CD4-positive, alpha-beta T cell treated with Interleukin-10 for 1 hour (primary cell): ENCODE measurements at regions not wholly inside any gene's neighbourhood (a gene's known extent, or its start where the extent isn't known, plus 50 kb on each side); places are given as distances from the start of the nearest gene placed in this dataset.
"Not testable (repeated sequence)": the region's sequence is repeated elsewhere in the genome, so short reads cannot be mapped to it uniquely, and the experiment has no call there.

Experiments used
- DNase-seq: peaks from one replicate; pipeline ENCODE4 v3.0.0-alpha.2; 2020

GRCh38 chr2:3899536-3900155, 196.3 kb downstream of the DCDC2C start:
- no peak for DNase-seq

GRCh38 chr2:3902131-3902530, 198.8 kb downstream of the DCDC2C start:
- DNase-seq = no peak

- no peak for DNase-seq
Observed at GRCh38 chr2:3904061-3904460, 200.7 kb downstream of the DCDC2C start.

GRCh38 chr2:3908498-3908897, 205.1 kb downstream of the DCDC2C start:
- not testable (repeated sequence) for DNase-seq

- no peak for DNase-seq
Observed at GRCh38 chr2:3911882-3912455, 208.6 kb downstream of the DCDC2C start.

- DNase-seq = no peak
Observed at GRCh38 chr2:3913166-3913565, 209.8 kb downstream of the DCDC2C start.

- no peak for DNase-seq
Observed at GRCh38 chr2:3914241-3914640, 210.9 kb downstream of the DCDC2C start.

- no peak for DNase-seq
Observed at GRCh38 chr2:3927031-3927430, 223.7 kb downstream of the DCDC2C start.

GRCh38 chr2:3929374-3929773, 226.0 kb downstream of the DCDC2C start:
- DNase-seq = no peak

- DNase-seq = no peak
Observed at GRCh38 chr2:3930246-3930645, 226.9 kb downstream of the DCDC2C start.

- no peak for DNase-seq
Observed at GRCh38 chr2:3940661-3941060, 237.3 kb downstream of the DCDC2C start.

GRCh38 chr2:3942841-3943240, 239.5 kb downstream of the DCDC2C start:
- DNase-seq = no peak

- DNase-seq = no peak
Observed at GRCh38 chr2:3944071-3944470, 240.7 kb downstream of the DCDC2C start.

GRCh38 chr2:3944841-3945240, 241.5 kb downstream of the DCDC2C start:
- no peak for DNase-seq

GRCh38 chr2:3948191-3948590, 244.8 kb downstream of the DCDC2C start:
- DNase-seq = no peak

GRCh38 chr2:3951131-3951954, 248.0 kb downstream of the DCDC2C start:
- DNase-seq = no peak

GRCh38 chr2:3952866-3953516, 249.6 kb downstream of the DCDC2C start:
- DNase-seq = no peak

GRCh38 chr2:3954261-3954660, 250.9 kb downstream of the DCDC2C start:
- no peak for DNase-seq

- DNase-seq = no peak
Observed at GRCh38 chr2:3956406-3956805, 253.0 kb downstream of the DCDC2C start.

GRCh38 chr2:3956892-3957291, 253.5 kb downstream of the DCDC2C start:
- DNase-seq = no peak

- DNase-seq = no peak
Observed at GRCh38 chr2:3958465-3958864, 255.1 kb downstream of the DCDC2C start.

GRCh38 chr2:3958969-3959368, 255.6 kb downstream of the DCDC2C start:
- no peak for DNase-seq

- DNase-seq = no peak
Observed at GRCh38 chr2:3959372-3959771, 256.0 kb downstream of the DCDC2C start.

- no peak for DNase-seq
Observed at GRCh38 chr2:3960106-3960505, 256.7 kb downstream of the DCDC2C start.
